CD4-positive, alpha-beta T cell treated with Interleukin-21 for 1 hour (primary cell): ENCODE measurements at regions not wholly inside any gene's neighbourhood (a gene's known extent, or its start where the extent isn't known, plus 50 kb on each side); places are given as distances from the start of the nearest gene placed in this dataset.

Experiments used
- DNase-seq: peaks from one replicate; pipeline ENCODE4 v3.0.0-alpha.2; 2020

GRCh38 chr3:164539215-164539614, 539.1 kb downstream of the SI start:
- DNase-seq, result no peak

- DNase-seq, result no peak
Measured at GRCh38 chr3:164537485-164537884, 540.8 kb downstream of the SI start.

GRCh38 chr3:164533275-164533674, 545.0 kb downstream of the SI start:
- no peak for DNase-seq

- no peak for DNase-seq
Measured at GRCh38 chr3:164526250-164526649, 552.0 kb downstream of the SI start.

- no peak for DNase-seq
Measured at GRCh38 chr3:164524201-164524600, 554.1 kb downstream of the SI start.

GRCh38 chr3:164522073-164522763, 556.1 kb downstream of the SI start:
- no peak for DNase-seq

- no peak for DNase-seq
Measured at GRCh38 chr3:164521644-164522043, 556.7 kb downstream of the SI start.

- no peak for DNase-seq
Measured at GRCh38 chr3:164521139-164521538, 557.2 kb downstream of the SI start.

GRCh38 chr3:164515256-164515655, 563.0 kb downstream of the SI start:
- DNase-seq, result no peak

- DNase-seq, result no peak
Measured at GRCh38 chr3:164514576-164514975, 563.7 kb downstream of the SI start.

GRCh38 chr3:164507886-164508285, 570.4 kb downstream of the SI start:
- no peak for DNase-seq

- DNase-seq, result no peak
Measured at GRCh38 chr3:164498917-164499316, 579.4 kb downstream of the SI start.

GRCh38 chr3:164488893-164489292, 589.4 kb downstream of the SI start:
- DNase-seq, result no peak

- DNase-seq, result no peak
Measured at GRCh38 chr3:164486150-164486549, 592.1 kb downstream of the SI start.

GRCh38 chr3:164479978-164480377, 598.3 kb downstream of the SI start:
- DNase-seq, result no peak

GRCh38 chr3:164479406-164479805, 598.9 kb downstream of the SI start:
- no peak for DNase-seq

GRCh38 chr3:164478323-164478722, 600.0 kb downstream of the SI start:
- no peak for DNase-seq

- no peak for DNase-seq
Measured at GRCh38 chr3:164477403-164477802, 600.9 kb downstream of the SI start.

GRCh38 chr3:164476631-164477030, 601.7 kb downstream of the SI start:
- no peak for DNase-seq

- no peak for DNase-seq
Measured at GRCh38 chr3:164470471-164470870, 607.8 kb downstream of the SI start.

GRCh38 chr3:164468055-164468454, 610.2 kb downstream of the SI start:
- no peak for DNase-seq

- no peak for DNase-seq
Measured at GRCh38 chr3:164467007-164467406, 611.3 kb downstream of the SI start.

- no peak for DNase-seq
Measured at GRCh38 chr3:164465172-164465571, 613.1 kb downstream of the SI start.

- no peak for DNase-seq
Measured at GRCh38 chr3:164460851-164461250, 617.4 kb downstream of the SI start.

GRCh38 chr3:164459521-164460151, 618.7 kb downstream of the SI start:
- DNase-seq, result no peak
